RWPE1 (cell line): ENCODE measurements at regions not wholly inside any gene's neighbourhood (a gene's known extent, or its start where the extent isn't known, plus 50 kb on each side); places are given as distances from the start of the nearest gene placed in this dataset.

ENCODE experiments used
- CTCF ChIA-PET: fragments of 350-600 bp; sonication (Branson Sonifier 250); formaldehyde crosslinking; extraction: SDS; loops from one replicate; lab custom pipeline; 2021; lab: Yijun Ruan, JAX
- POLR2A ChIA-PET: fragments of 400-600 bp; formaldehyde crosslinking; extraction: SDS; loops from one replicate; lab custom pipeline; 2020; ENCODE audit warnings: antibody characterized with exemption; ENCODE audit not compliant: low non-redundant PET; lab: Yijun Ruan, JAX
- DNase-seq: peaks from one replicate; pipeline ENCODE4 v3.0.0; 2012; ENCODE audit warnings: low spot score
- H3K27ac ChIP-seq: fragments of 450-650 bp; 2 replicates; pipeline ENCODE4 v1.5.1; 2017
- TF ChIP-seq, protein P1 (sequence below): fragments of 450-650 bp; conservative IDR thresholded peaks from 2 replicates; pipeline ENCODE4 v1.5.1; 2017; ENCODE audit warnings: low read depth, mild to moderate bottlenecking

GRCh38 chr1:38115682-38116202 lies 69.1 kb upstream of the POU3F1 start:
- CTCF ChIA-PET = interaction anchor here (0.7 kb wide), 1 partner anchor 23 kb away, joined by 3 read pairs; no protein-coding TSS in a partner anchor

GRCh38 chr1:38115226-38115625 lies 68.6 kb upstream of the POU3F1 start:
- ChIA-PET POLR2A (no interaction called here), CTCF (no interaction called here)
- TF ChIP-seq, protein P1, sequence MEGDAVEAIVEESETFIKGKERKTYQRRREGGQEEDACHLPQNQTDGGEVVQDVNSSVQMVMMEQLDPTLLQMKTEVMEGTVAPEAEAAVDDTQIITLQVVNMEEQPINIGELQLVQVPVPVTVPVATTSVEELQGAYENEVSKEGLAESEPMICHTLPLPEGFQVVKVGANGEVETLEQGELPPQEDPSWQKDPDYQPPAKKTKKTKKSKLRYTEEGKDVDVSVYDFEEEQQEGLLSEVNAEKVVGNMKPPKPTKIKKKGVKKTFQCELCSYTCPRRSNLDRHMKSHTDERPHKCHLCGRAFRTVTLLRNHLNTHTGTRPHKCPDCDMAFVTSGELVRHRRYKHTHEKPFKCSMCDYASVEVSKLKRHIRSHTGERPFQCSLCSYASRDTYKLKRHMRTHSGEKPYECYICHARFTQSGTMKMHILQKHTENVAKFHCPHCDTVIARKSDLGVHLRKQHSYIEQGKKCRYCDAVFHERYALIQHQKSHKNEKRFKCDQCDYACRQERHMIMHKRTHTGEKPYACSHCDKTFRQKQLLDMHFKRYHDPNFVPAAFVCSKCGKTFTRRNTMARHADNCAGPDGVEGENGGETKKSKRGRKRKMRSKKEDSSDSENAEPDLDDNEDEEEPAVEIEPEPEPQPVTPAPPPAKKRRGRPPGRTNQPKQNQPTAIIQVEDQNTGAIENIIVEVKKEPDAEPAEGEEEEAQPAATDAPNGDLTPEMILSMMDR = no peak
- H3K27ac ChIP-seq = no peak overlapping the region
- no peak for DNase-seq

More at GRCh38 chr1:38115682-38116202, 69.1 kb upstream of the POU3F1 start:
- no peak overlapping the region for H3K27ac ChIP-seq
- TF ChIP-seq, protein P1 = no peak
- no peak for DNase-seq
- POLR2A ChIA-PET = no interaction called here

- peak overlapping the region; percentile 63 for H3K27ac ChIP-seq
- ChIA-PET CTCF (interaction anchor here (0.5 to 0.9 kb wide), 2 partner anchors 96 to 694 kb away, joined by 3 read pairs; no protein-coding TSS in a partner anchor), POLR2A (no interaction called here)
- peak; percentile 41 for DNase-seq
- TF ChIP-seq, protein P1 = no peak
Measured at GRCh38 chr1:38114241-38115026, 67.8 kb upstream of the POU3F1 start.

GRCh38 chr1:38113159-38113666 lies 66.6 kb upstream of the POU3F1 start:
- no peak for DNase-seq
- ChIA-PET CTCF (interaction anchor here (0.6 kb wide), 1 partner anchor 42 kb away, joined by 4 read pairs; no protein-coding TSS in a partner anchor), POLR2A (no interaction called here)
- TF ChIP-seq, protein P1 = no peak
- H3K27ac ChIP-seq = no peak overlapping the region

GRCh38 chr1:38111589-38111988 lies 65.0 kb upstream of the POU3F1 start:
- ChIA-PET CTCF (no interaction called here), POLR2A (no interaction called here)
- no peak for DNase-seq
- H3K27ac ChIP-seq = no peak overlapping the region
- TF ChIP-seq, protein P1 = no peak

- no peak for DNase-seq
- CTCF ChIA-PET = interaction anchor here (1.0 kb wide), 1 partner anchor 13 kb away, joined by 3 read pairs; no protein-coding TSS in a partner anchor
- TF ChIP-seq, protein P1 = no peak
- POLR2A ChIA-PET = no interaction called here
- H3K27ac ChIP-seq = no peak overlapping the region
Measured at GRCh38 chr1:38105267-38105666, 58.7 kb upstream of the POU3F1 start.
